K562 (cell line): ENCODE measurements at regions not wholly inside any gene's neighbourhood (a gene's known extent, or its start where the extent isn't known, plus 50 kb on each side); places are given as distances from the start of the nearest gene placed in this dataset.

Experiments used
- ATAC-seq: fragments of 200-7000 bp; cut with Tn5 transposase; 3 replicates; pipeline ENCODE4 v1.9.1; 2020; ENCODE audit warnings: moderate library complexity
- BruUV-seq: library from RNA; stranded (reverse); fragments of 400-500 nt; replicated peaks from 2 replicates; lab custom pipeline; 2021; lab: Mats Ljungman, UMichigan
- CTCF ChIA-PET: fragments of 300-600 bp; formaldehyde crosslinking; extraction: SDS; loops from one replicate; lab custom pipeline; 2021; ENCODE audit warnings: low intra/inter-chr PET ratio; lab: Yijun Ruan, JAX
- POLR2A ChIA-PET: fragments of 300-600, 350-650 bp; sonication (Branson Sonifier 250); formaldehyde crosslinking; extraction: SDS; loops from one replicate; lab custom pipeline; 2021; ENCODE audit warnings: antibody characterized with exemption, inconsistent platforms; lab: Yijun Ruan, JAX
- DNase-seq, 4 experiments: peaks; one replicate each; pipeline versions ENCODE4 v3.0.0 to v3.0.0-alpha.2; 2011 to 2018; ENCODE audit warnings: low spot score in 3 of 4, mixed read lengths in 3 of 4; ENCODE audit errors: extremely low read depth in 1 of 4
- FAIRE-seq: peaks from 2 replicates; lab custom pipeline; 2011; peaks lifted over from hg19 to GRCh38; lab: Jason Lieb, UNC
- H2AFZ ChIP-seq: 2 replicates; pipeline ENCODE4 v1.6.0; 2011; ENCODE audit warnings: low read depth, low read length, control low read depth, inconsistent platforms
- H3K27ac ChIP-seq: fragments of 200-600 bp; 3 replicates; pipeline ENCODE4 v1.8.0; 2011; ENCODE audit warnings: low read depth, mild to moderate bottlenecking, control low read depth, inconsistent platforms, low read length, moderate library complexity, mixed read lengths; ENCODE audit errors: extremely low read depth
- H3K27me3 ChIP-seq, 2 experiments: fragments of 300-600 bp in 1 of 2; 2 replicates in 1 of 2; 3 replicates in 1 of 2; pipeline versions ENCODE4 v1.6.0 to v1.8.0; 2011; ENCODE audit warnings: inconsistent platforms in 2 of 2, low read length in 2 of 2, mild to moderate bottlenecking in 1 of 2, mixed read lengths in 1 of 2, moderate library complexity in 1 of 2; ENCODE audit not compliant: control insufficient read depth in 2 of 2, insufficient read depth in 2 of 2
- H3K36me3 ChIP-seq: fragments of 300-600 bp; 3 replicates; pipeline ENCODE4 v1.8.0; 2011; ENCODE audit warnings: mild to moderate bottlenecking, low read length, inconsistent platforms; ENCODE audit not compliant: control insufficient read depth, insufficient read depth
- H3K4me1 ChIP-seq, 2 experiments: fragments of 200-600 bp in 1 of 2; replicated peaks in 1 of 2; 2 replicates in 1 of 2; 3 replicates in 1 of 2; pipeline versions ENCODE4 v1.5.1 to v1.8.0; 2011; ENCODE audit warnings: inconsistent platforms in 2 of 2, low read length in 2 of 2, mild to moderate bottlenecking in 1 of 2, mixed read lengths in 1 of 2, moderate library complexity in 1 of 2; ENCODE audit not compliant: control insufficient read depth in 2 of 2, insufficient read depth in 2 of 2
- H3K4me2 ChIP-seq: 2 replicates; pipeline ENCODE4 v1.6.1; 2011; ENCODE audit warnings: low read length, control low read depth, inconsistent platforms, mixed read lengths; ENCODE audit not compliant: insufficient read depth
- H3K4me3 ChIP-seq: fragments of 200-600 bp; sonication (generic), shearing (Covaris generic); 2 replicates; pipeline ENCODE4 v1.5.1; 2016; ENCODE audit warnings: control low read depth, inconsistent platforms
- H3K79me2 ChIP-seq: fragments of 200-600 bp; 3 replicates; pipeline ENCODE4 v1.8.0; 2011; ENCODE audit warnings: low read length, inconsistent platforms; ENCODE audit not compliant: control insufficient read depth, insufficient read depth
- H3K9ac ChIP-seq, 2 experiments: 2 replicates each; pipeline versions ENCODE4 v1.6.0 to v1.6.1; 2011; ENCODE audit warnings: low read depth in 2 of 2, low read length in 2 of 2, control low read depth in 1 of 2, inconsistent platforms in 1 of 2, mild to moderate bottlenecking in 1 of 2, mixed read lengths in 1 of 2; ENCODE audit not compliant: insufficient read depth in 1 of 2
- H3K9me1 ChIP-seq: one replicate; pipeline ENCODE4 v1.6.0; 2011; ENCODE audit warnings: inconsistent platforms, mild to moderate bottlenecking, low read length, moderate library complexity; ENCODE audit not compliant: control insufficient read depth, insufficient read depth
- H3K9me3 ChIP-seq: replicated peaks from 2 replicates; pipeline ENCODE4 v1.5.1; 2011; ENCODE audit warnings: low read depth, low read length, inconsistent platforms; ENCODE audit not compliant: control insufficient read depth, insufficient read depth
- H4K20me1 ChIP-seq: replicated peaks from 2 replicates; pipeline ENCODE4 v1.6.1; 2011; ENCODE audit warnings: low read length, inconsistent platforms, mixed read lengths; ENCODE audit not compliant: control insufficient read depth, insufficient read depth
- BRF1 ChIP-seq: IDR thresholded peaks from 3 replicates; pipeline ENCODE4 v1.6.1; 2011; ENCODE audit warnings: borderline replicate concordance, mild to moderate bottlenecking; ENCODE audit not compliant: insufficient read length; ENCODE audit errors: extremely low read depth
- CHCHD3 ChIP-seq: fragments of 250-450 bp; sonication (Bioruptor Pico); IDR thresholded peaks from 2 replicates; pipeline ENCODE4 v2.1.2; 2022; ENCODE audit warnings: mild to moderate bottlenecking
- CSDE1 ChIP-seq, 2 experiments: fragments of 450-650 bp; IDR thresholded peaks; 2 replicates each; pipeline ENCODE4 v1.6.1; 2016; ENCODE audit warnings: mild to moderate bottlenecking in 1 of 2
- ELF1 ChIP-seq: fragments of 200-800 bp; sonication (Bioruptor generic); IDR thresholded peaks from 2 replicates; pipeline ENCODE4 v1.6.1; 2016; ENCODE audit warnings: missing genetic modification characterization, missing compliant biosample characterization
- FOS ChIP-seq: IDR thresholded peaks from 3 replicates; pipeline ENCODE4 v1.6.1; 2011; ENCODE audit not compliant: insufficient read length; ENCODE audit errors: extremely low read depth
- HDAC2 ChIP-seq: fragments of 450-650 bp; IDR thresholded peaks from 2 replicates; pipeline ENCODE4 v1.6.1; 2016; ENCODE audit warnings: mild to moderate bottlenecking
- KLF16 ChIP-seq: IDR thresholded peaks from 2 replicates; pipeline ENCODE4 v1.6.1; 2016; ENCODE audit warnings: antibody characterized with exemption
- MECOM ChIP-seq: fragments of 250-450 bp; sonication (Bioruptor Pico); IDR thresholded peaks from 2 replicates; pipeline ENCODE4 v1.8.0; 2022; ENCODE audit warnings: inconsistent platforms
- TFAM ChIP-seq: fragments of 250-450 bp; sonication (Bioruptor Pico); conservative IDR thresholded peaks from 2 replicates; pipeline ENCODE4 v1.5.0; 2021; ENCODE audit warnings: mild to moderate bottlenecking, moderate library complexity
- ZNF134 ChIP-seq: fragments of 250-450 bp; sonication (Bioruptor Pico); conservative IDR thresholded peaks from 2 replicates; pipeline ENCODE4 v1.4.0; 2020
- ZNF449 ChIP-seq: fragments of 250-450 bp; sonication (Bioruptor Pico); IDR thresholded peaks from 2 replicates; pipeline ENCODE4 v1.8.0; 2022; ENCODE audit warnings: moderate library complexity, mild to moderate bottlenecking, inconsistent platforms
- ZSCAN29 ChIP-seq: fragments of 450-650 bp; IDR thresholded peaks from 2 replicates; pipeline ENCODE4 v1.6.1; 2017
- WGBS: fragments of 100-300 bp; shearing (Covaris generic); methylation state at CpG from one replicate; pipeline ENCODE4 v1.1.6; 2016; ENCODE audit warnings: low coverage, mixed read lengths; ENCODE audit not compliant: insufficient coverage; ENCODE audit errors: missing lambda C conversion rate; 5-methylcytosine and 5-hydroxymethylcytosine counted together
- in situ Hi-C: fragments of 300-500 bp; cut with MboI; formaldehyde crosslinking; loops from 4 replicates; pipeline ENCODE4 v1.15.0; 2018; ENCODE audit warnings: inconsistent platforms, mixed read lengths
- intact Hi-C: fragments of 100-400 bp; cut with micrococcal nuclease; formaldehyde crosslinking; loops from 2 replicates; pipeline ENCODE4 v1.14.2; 2022
- TF ChIP-seq, protein P1 (sequence below), 3 experiments: IDR thresholded peaks in 2 of 3; conservative IDR thresholded peaks in 1 of 3; 2 replicates each; pipeline ENCODE4 v1.5.1; 2011 to 2012; ENCODE audit warnings: low read length in 3 of 3, mild to moderate bottlenecking in 3 of 3, control low read depth in 2 of 3, improper control_type of control experiment in 1 of 3, inconsistent platforms in 1 of 3, low read depth in 1 of 3, mixed read lengths in 1 of 3, moderate library complexity in 1 of 3; ENCODE audit not compliant: insufficient read depth in 2 of 3
- TF ChIP-seq, protein P2 (sequence below): fragments of 200-800 bp; sonication (Bioruptor generic); IDR thresholded peaks from 2 replicates; pipeline ENCODE4 v1.6.1; 2017; ENCODE audit warnings: missing genetic modification characterization, missing compliant biosample characterization

DNA sequence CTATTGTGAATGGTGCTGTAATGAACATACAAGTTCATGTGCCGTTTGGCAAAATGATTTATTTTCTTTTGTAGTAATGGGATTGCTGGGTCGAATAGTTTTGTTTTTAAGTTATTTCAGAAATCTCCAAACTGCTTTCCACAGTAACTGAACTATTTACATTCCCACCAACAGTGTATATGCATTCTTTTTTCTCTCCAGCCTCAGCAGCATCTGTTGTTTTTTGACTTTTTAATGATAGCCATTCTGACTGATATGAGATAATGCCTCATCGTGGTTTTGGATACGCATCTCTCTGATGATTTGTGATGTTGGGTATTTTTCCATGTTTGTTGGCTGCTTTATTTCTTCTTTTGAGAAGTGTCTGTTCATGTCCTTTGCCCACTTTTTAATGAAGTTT lies 246.3 kb upstream of the ADGRL3 start:
- Histone ChIP-seq H3K9me1 (no peaks in the 10 kb centered on the region), H3K79me2 (no peaks in the 10 kb centered on the region), H3K27ac (no peak overlapping the region), H3K4me2 (no peak overlapping the region), H4K20me1 (no peaks in the 10 kb centered on the region), H2AFZ (no peak overlapping the region), H3K4me3 (no peak overlapping the region), H3K36me3 (no peaks in the 10 kb centered on the region), H3K4me1 (no peaks in the 10 kb centered on the region), H3K9me3 (no peaks in the 10 kb centered on the region; the same call in 1 of the 2 replicates), H3K27me3 (no peaks in the 10 kb centered on the region), H3K9ac (no peak overlapping the region)
- DNase-seq (no peak), FAIRE-seq (no peak), ATAC-seq (no peak)
- intact Hi-C loops: no loop called here
- in situ Hi-C loops: no loop called here
- WGBS: 8% methylated on average over 4 of the region's 4 CpGs
- no peak for TF ChIP-seq KLF16
- POLR2A ChIA-PET: no interaction called here
- no TSS peak for BruUV-seq
- CTCF ChIA-PET: no interaction called here

DNA sequence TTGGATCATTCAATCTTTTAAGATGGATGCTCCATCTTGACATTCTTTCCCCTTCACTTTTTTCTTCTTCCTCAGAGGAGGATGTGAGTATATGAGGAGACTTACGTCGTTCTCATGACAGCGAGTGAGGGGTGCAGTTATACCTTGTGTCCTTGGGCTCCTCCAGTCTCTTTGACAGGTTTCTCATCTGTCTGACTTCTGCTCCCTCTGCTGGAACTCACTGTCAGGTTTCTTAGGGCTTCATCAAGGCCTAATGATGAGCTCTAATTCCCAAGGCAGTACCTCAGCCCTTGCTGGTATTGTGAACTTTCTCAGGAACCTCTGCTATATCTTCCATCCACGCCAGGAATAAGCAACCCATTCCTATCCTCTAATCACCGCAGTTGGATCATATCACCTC lies 237.8 kb upstream of the ADGRL3 start:
- no peak for DNase-seq
- FAIRE-seq: no peak
- Histone ChIP-seq H3K9me3 (no peaks in the 10 kb centered on the region; the same call in 1 of the 2 replicates), H3K9ac (no peak overlapping the region), H3K27me3 (no peaks in the 10 kb centered on the region), H3K79me2 (no peaks in the 10 kb centered on the region), H3K4me2 (no peak overlapping the region), H2AFZ (no peak overlapping the region), H3K36me3 (no peaks in the 10 kb centered on the region), H4K20me1 (no peaks in the 10 kb centered on the region), H3K9me1 (no peaks in the 10 kb centered on the region), H3K27ac (no peak overlapping the region), H3K4me3 (no peak overlapping the region), H3K4me1 (no peaks in the 10 kb centered on the region)
- TF ChIP-seq ZSCAN29 (no peak), MECOM (CRISPR knock-in tag) (no peak), TFAM (CRISPR knock-in tag) (no peak), BRF1 (no peak), ZNF449 (no peak), ZNF134 (no peak), FOS (no peak), CSDE1 (IDR thresholded peaks at IDR 0.05) (no peak), CHCHD3 (CRISPR knock-in tag) (no peak), ELF1 (tag) (no peak), HDAC2 (no peak)
- TF ChIP-seq, protein P1, sequence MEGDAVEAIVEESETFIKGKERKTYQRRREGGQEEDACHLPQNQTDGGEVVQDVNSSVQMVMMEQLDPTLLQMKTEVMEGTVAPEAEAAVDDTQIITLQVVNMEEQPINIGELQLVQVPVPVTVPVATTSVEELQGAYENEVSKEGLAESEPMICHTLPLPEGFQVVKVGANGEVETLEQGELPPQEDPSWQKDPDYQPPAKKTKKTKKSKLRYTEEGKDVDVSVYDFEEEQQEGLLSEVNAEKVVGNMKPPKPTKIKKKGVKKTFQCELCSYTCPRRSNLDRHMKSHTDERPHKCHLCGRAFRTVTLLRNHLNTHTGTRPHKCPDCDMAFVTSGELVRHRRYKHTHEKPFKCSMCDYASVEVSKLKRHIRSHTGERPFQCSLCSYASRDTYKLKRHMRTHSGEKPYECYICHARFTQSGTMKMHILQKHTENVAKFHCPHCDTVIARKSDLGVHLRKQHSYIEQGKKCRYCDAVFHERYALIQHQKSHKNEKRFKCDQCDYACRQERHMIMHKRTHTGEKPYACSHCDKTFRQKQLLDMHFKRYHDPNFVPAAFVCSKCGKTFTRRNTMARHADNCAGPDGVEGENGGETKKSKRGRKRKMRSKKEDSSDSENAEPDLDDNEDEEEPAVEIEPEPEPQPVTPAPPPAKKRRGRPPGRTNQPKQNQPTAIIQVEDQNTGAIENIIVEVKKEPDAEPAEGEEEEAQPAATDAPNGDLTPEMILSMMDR (IDR thresholded peaks at IDR 0.05 in 2 of 3, conservative IDR thresholded peaks at IDR 0.05 in 1 of 3; ENCODE audit: insufficient read depth in 2 of 3, low read depth in 1 of 3, low read length in 3 of 3): no peak
- TF ChIP-seq, protein P2, sequence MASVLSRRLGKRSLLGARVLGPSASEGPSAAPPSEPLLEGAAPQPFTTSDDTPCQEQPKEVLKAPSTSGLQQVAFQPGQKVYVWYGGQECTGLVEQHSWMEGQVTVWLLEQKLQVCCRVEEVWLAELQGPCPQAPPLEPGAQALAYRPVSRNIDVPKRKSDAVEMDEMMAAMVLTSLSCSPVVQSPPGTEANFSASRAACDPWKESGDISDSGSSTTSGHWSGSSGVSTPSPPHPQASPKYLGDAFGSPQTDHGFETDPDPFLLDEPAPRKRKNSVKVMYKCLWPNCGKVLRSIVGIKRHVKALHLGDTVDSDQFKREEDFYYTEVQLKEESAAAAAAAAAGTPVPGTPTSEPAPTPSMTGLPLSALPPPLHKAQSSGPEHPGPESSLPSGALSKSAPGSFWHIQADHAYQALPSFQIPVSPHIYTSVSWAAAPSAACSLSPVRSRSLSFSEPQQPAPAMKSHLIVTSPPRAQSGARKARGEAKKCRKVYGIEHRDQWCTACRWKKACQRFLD (CRISPR knock-in tag): no peak
- no peak for ATAC-seq
- BruUV-seq: no TSS peak
- POLR2A ChIA-PET: no interaction called here
- in situ Hi-C loops (no loop called here), intact Hi-C loops (no loop called here)
- 0% methylated on average over 5 of the region's 5 CpGs for WGBS
- CTCF ChIA-PET: no interaction called here
